ENCODE measurements at regions not wholly inside any gene's neighbourhood (a gene's known extent, or its start where the extent isn't known, plus 50 kb on each side); places are given as distances from the start of the nearest gene placed in this dataset.

DNA sequence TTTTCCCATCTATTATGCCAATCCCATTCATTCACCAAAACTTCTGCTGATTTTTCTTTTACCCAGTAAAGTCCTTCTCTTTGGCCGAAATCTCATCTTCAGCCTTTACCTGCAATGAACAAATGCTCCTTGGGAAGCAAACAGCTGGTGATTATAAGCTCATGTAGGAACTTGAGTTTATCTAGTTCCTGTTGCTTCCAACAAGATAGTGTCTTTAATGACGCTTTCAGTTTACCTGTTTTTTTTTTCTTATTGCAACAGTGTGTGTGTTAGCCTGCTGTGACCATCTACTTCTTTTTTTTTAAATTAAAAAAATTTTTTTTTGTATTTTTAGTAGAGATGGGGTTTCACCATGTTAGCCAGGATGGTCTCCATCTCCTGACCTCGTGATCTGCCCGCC, 156.0 kb downstream of the CD47 start:
- no peaks in the 10 kb centered on the region for H3K27me3 ChIP-seq (ENCODE audit: control insufficient read depth in 2 of 2, insufficient read depth in 1 of 2, low read length in 1 of 2)
- over 99% methylated on average over 4 of the region's 4 CpGs for WGBS
- H3K9me3 ChIP-seq (ENCODE audit: control insufficient read depth in 2 of 2, insufficient read depth in 1 of 2, low read length in 1 of 2): no peaks in the 10 kb centered on the region
- H3K4me3 ChIP-seq (ENCODE audit: low read length in 2 of 2): no peak overlapping the region
- H3K27ac ChIP-seq (ENCODE audit: low read depth in 1 of 2, low read length in 1 of 2): no peak overlapping the region
- H3K4me1 ChIP-seq (ENCODE audit: control insufficient read depth in 2 of 2, insufficient read depth in 2 of 2, low read length in 2 of 2): no peaks in the 10 kb centered on the region
- DNase-seq (ENCODE audit: low read depth in 6 of 9, low spot score in 9 of 9): no peak
- no peaks in the 10 kb centered on the region for H3K36me3 ChIP-seq (ENCODE audit: control insufficient read depth in 2 of 2, insufficient read depth in 2 of 2, low read length in 1 of 2)

DNA sequence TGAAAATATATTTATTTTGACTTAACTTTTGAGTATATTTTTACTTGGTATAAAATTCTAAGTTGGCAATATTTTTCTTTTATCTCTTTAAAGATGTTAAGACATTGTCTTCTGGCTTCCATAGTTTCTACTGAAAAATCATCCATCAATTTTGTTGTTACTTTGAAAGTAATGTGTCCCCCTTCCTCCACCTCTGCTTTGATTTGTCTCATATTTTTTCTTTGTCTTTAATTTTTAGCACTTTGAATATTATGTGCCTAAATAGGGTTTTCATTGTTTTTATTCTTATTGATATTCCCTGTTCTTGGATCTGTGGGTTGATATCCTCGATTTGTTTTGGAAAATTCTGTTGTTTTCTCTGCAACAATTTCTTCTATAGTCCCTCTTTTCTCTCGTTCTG, 157.4 kb downstream of the CD47 start:
- H3K27me3 ChIP-seq (ENCODE audit: control insufficient read depth in 2 of 2, insufficient read depth in 1 of 2, low read length in 1 of 2): peaks cover 2 to 3% of the 10 kb centered on the region in 2 donors
- H3K36me3 ChIP-seq (ENCODE audit: control insufficient read depth in 2 of 2, insufficient read depth in 2 of 2, low read length in 1 of 2): no peaks in the 10 kb centered on the region
- 95% methylated on average over 2 of the region's 2 CpGs for WGBS
- no peak overlapping the region for H3K27ac ChIP-seq (ENCODE audit: low read depth in 1 of 2, low read length in 1 of 2)
- no peak for DNase-seq (ENCODE audit: low read depth in 6 of 9, low spot score in 9 of 9)
- no peaks in the 10 kb centered on the region for H3K9me3 ChIP-seq (ENCODE audit: control insufficient read depth in 2 of 2, insufficient read depth in 1 of 2, low read length in 1 of 2)
- H3K4me1 ChIP-seq (ENCODE audit: control insufficient read depth in 2 of 2, insufficient read depth in 2 of 2, low read length in 2 of 2): no peaks in the 10 kb centered on the region
- H3K4me3 ChIP-seq (ENCODE audit: low read length in 2 of 2): no peak overlapping the region

DNA sequence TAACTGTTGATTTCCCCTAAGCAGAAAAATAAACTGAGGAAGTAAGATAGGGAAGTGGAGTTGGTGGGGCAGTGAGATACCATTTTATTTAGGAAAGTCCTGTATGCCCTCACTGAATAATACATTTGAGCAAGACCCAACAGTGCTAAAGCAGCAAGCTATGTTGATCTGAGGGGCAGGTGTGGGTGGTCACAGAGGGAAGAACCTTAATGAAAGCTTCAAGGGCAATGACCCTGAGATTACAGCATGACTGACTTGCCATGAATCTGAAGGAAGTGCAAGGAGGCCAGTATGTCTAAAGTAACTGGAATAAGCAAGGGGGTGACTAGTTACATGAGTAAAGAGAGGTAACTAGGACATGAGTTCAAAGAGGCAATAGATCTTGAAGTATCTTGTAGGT, 159.5 kb downstream of the CD47 start:
- Histone ChIP-seq H3K27ac (ENCODE audit: low read depth in 1 of 2, low read length in 1 of 2) (no peak overlapping the region), H3K4me3 (ENCODE audit: low read length in 2 of 2) (no peak overlapping the region), H3K9me3 (ENCODE audit: control insufficient read depth in 2 of 2, insufficient read depth in 1 of 2, low read length in 1 of 2) (no peaks in the 10 kb centered on the region), H3K4me1 (ENCODE audit: control insufficient read depth in 2 of 2, insufficient read depth in 2 of 2, low read length in 2 of 2) (peaks cover 7 to 13% of the 10 kb centered on the region in 2 donors), H3K27me3 (ENCODE audit: control insufficient read depth in 2 of 2, insufficient read depth in 1 of 2, low read length in 1 of 2) (peaks cover 5 to 13% of the 10 kb centered on the region in 2 donors), H3K36me3 (ENCODE audit: control insufficient read depth in 2 of 2, insufficient read depth in 2 of 2, low read length in 1 of 2) (no peaks in the 10 kb centered on the region)
- DNase-seq (ENCODE audit: low read depth in 6 of 9, low spot score in 9 of 9): no peak

DNA sequence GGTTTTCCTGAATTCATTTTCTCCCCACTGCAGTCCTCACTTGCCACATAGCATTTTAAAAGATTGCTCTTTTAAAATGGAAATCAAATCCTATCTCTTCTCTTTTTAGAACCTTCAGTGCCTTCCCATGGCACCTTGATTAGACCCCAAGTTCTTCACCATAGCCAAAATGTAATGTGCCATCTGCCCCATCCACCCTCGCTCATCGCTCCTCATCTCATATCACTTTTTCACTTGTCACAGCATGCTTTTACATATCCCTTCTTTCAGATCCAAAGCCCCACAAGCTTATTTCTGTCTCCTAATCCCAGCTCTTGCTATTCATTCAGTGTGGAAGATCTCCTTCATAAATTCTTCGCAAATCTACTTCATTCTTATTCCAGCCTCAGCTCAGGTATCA, 161.7 kb downstream of the CD47 start:
- Histone ChIP-seq H3K27me3 (ENCODE audit: control insufficient read depth in 2 of 2, insufficient read depth in 1 of 2, low read length in 1 of 2) (peaks cover 5 to 13% of the 10 kb centered on the region in 2 donors), H3K4me1 (ENCODE audit: control insufficient read depth in 2 of 2, insufficient read depth in 2 of 2, low read length in 2 of 2) (peaks cover 7 to 13% of the 10 kb centered on the region in 2 donors), H3K9me3 (ENCODE audit: control insufficient read depth in 2 of 2, insufficient read depth in 1 of 2, low read length in 1 of 2) (no peaks in the 10 kb centered on the region), H3K36me3 (ENCODE audit: control insufficient read depth in 2 of 2, insufficient read depth in 2 of 2, low read length in 1 of 2) (no peaks in the 10 kb centered on the region), H3K4me3 (ENCODE audit: low read length in 2 of 2) (no peak overlapping the region), H3K27ac (ENCODE audit: low read depth in 1 of 2, low read length in 1 of 2) (no peak overlapping the region)
- DNase-seq (ENCODE audit: low read depth in 6 of 9, low spot score in 9 of 9): no peak
- WGBS: 93% methylated on average over 3 of the region's 3 CpGs

DNA sequence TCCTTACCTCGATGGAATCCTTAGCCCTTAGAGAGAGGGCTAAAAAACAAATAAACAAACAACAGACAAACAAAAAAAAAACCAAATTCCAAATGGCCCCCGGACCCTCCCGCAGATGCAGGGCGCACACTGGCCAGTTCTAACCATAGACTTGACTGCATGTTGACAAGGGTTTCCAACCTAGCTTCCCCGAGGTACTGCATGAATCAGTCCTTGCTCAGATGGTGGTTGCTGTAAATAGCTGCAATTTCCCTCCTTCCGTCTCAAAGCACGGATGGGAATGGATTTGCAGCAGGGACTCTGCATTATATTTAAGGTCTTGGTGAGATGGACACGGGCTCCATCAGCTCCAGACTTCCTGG, 162.8 kb downstream of the CD47 start:
- peak in 3 of 9 donors; percentile 15 to 47 (median 17) for DNase-seq (ENCODE audit: low read depth in 6 of 9, low spot score in 9 of 9)
- WGBS: 14% methylated on average over 8 of the region's 8 CpGs
- Histone ChIP-seq H3K4me3 (ENCODE audit: low read length in 2 of 2) (peak overlapping the region; percentile 60 to 63), H3K27me3 (ENCODE audit: control insufficient read depth in 2 of 2, insufficient read depth in 1 of 2, low read length in 1 of 2) (peaks cover 5 to 13% of the 10 kb centered on the region in 2 donors), H3K27ac (ENCODE audit: low read depth in 1 of 2, low read length in 1 of 2) (no peak overlapping the region), H3K9me3 (ENCODE audit: control insufficient read depth in 2 of 2, insufficient read depth in 1 of 2, low read length in 1 of 2) (no peaks in the 10 kb centered on the region), H3K4me1 (ENCODE audit: control insufficient read depth in 2 of 2, insufficient read depth in 2 of 2, low read length in 2 of 2) (peaks cover 7 to 13% of the 10 kb centered on the region in 2 donors), H3K36me3 (ENCODE audit: control insufficient read depth in 2 of 2, insufficient read depth in 2 of 2, low read length in 1 of 2) (no peaks in the 10 kb centered on the region)

DNA sequence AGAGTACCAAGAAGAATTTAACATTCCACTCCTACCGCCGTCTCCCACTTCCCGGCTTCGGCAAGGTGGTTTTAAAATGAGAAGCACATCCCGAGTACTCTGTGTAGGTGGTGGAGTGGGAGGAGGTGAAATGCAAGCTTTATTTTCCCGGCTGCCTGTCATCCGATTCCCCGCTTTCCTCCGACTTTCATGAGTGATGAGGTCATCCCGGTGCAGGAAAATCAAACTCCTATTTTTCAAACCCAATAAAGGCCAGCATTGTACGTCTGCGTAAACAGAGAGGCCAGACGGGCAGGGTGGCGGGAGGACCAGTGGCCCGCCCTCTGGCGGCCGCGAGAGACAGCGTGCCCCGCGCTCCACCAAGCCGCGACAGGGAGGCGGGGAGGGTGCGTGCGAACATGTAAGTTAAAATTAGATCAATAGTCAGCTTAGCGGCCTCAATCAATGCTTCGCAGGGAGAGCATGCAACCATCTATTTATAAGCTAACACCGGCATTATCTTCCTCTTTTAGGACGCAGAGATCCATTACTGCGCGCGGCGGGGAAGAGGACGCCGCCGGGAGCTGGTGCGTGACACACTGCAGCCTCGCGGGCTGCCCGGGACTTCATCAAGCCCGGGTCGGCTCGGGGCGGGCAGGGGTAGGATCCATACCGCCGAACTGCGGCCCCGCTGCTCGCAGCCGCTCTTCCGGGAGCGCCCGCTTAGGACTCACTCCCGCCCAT, 163.3 kb downstream of the CD47 start:
- Histone ChIP-seq H3K36me3 (ENCODE audit: control insufficient read depth in 2 of 2, insufficient read depth in 2 of 2, low read length in 1 of 2) (no peaks in the 10 kb centered on the region), H3K9me3 (ENCODE audit: control insufficient read depth in 2 of 2, insufficient read depth in 1 of 2, low read length in 1 of 2) (no peaks in the 10 kb centered on the region), H3K27ac (ENCODE audit: low read depth in 1 of 2, low read length in 1 of 2) (no peak overlapping the region), H3K4me3 (ENCODE audit: low read length in 2 of 2) (peak overlapping the region; percentile 60 to 63), H3K27me3 (ENCODE audit: control insufficient read depth in 2 of 2, insufficient read depth in 1 of 2, low read length in 1 of 2) (peaks cover 5 to 13% of the 10 kb centered on the region in 2 donors), H3K4me1 (ENCODE audit: control insufficient read depth in 2 of 2, insufficient read depth in 2 of 2, low read length in 2 of 2) (peaks cover 7 to 13% of the 10 kb centered on the region in 2 donors)
- 5% methylated on average over 55 of the region's 55 CpGs for WGBS
- peak in 6 of 9 donors; percentile 23 to 74 (median 44) for DNase-seq (ENCODE audit: low read depth in 6 of 9, low spot score in 9 of 9)

DNA sequence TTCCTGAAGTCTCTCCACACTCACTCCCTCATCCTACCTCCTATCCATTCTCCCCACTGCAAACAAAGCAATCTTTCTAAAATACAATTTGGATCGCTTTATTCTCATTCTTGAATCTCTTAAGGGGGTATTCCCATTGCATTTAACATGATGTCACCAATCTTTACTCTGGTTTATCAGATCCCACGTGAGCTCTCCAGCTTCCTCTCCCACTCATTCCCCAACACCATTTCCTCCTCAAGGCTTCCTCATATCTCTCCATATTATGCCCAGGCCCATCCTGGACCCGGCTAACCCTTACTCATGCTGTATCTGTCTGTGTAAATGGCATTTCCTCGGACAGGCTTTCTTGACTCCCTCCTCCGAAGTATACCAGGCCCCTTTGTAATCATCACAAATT, 165.0 kb downstream of the CD47 start:
- Histone ChIP-seq H3K4me3 (ENCODE audit: low read length in 2 of 2) (no peak overlapping the region), H3K4me1 (ENCODE audit: control insufficient read depth in 2 of 2, insufficient read depth in 2 of 2, low read length in 2 of 2) (peaks cover 7 to 13% of the 10 kb centered on the region in 2 donors), H3K36me3 (ENCODE audit: control insufficient read depth in 2 of 2, insufficient read depth in 2 of 2, low read length in 1 of 2) (no peaks in the 10 kb centered on the region), H3K27ac (ENCODE audit: low read depth in 1 of 2, low read length in 1 of 2) (no peak overlapping the region), H3K27me3 (ENCODE audit: control insufficient read depth in 2 of 2, insufficient read depth in 1 of 2, low read length in 1 of 2) (peaks cover 5 to 13% of the 10 kb centered on the region in 2 donors), H3K9me3 (ENCODE audit: control insufficient read depth in 2 of 2, insufficient read depth in 1 of 2, low read length in 1 of 2) (no peaks in the 10 kb centered on the region)
- WGBS: 98% methylated on average over 5 of the region's 5 CpGs
- no peak for DNase-seq (ENCODE audit: low read depth in 6 of 9, low spot score in 9 of 9)

DNA sequence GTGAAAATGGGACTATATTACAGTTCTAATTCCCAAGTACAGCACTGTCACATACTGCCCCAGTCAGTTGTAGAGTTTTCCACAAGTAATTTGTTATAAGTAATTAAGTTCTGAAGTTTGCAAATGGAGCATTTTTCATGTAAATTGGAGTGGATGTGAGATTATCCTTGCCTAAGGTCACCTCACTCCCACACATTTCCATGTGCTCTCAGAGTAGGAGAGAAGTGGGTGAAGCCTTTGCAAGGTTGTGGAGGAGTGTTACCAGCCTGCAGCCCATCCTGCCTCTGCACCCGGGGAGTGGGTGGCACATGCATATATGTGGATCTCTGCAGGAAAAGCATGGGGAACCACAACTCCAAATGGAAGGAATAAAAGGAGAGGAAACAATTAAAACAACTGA, 169.8 kb downstream of the CD47 start:
- Histone ChIP-seq H3K27ac (ENCODE audit: low read depth in 1 of 2, low read length in 1 of 2) (no peak overlapping the region), H3K4me1 (ENCODE audit: control insufficient read depth in 2 of 2, insufficient read depth in 2 of 2, low read length in 2 of 2) (no peaks in the 10 kb centered on the region), H3K36me3 (ENCODE audit: control insufficient read depth in 2 of 2, insufficient read depth in 2 of 2, low read length in 1 of 2) (no peaks in the 10 kb centered on the region), H3K27me3 (ENCODE audit: control insufficient read depth in 2 of 2, insufficient read depth in 1 of 2, low read length in 1 of 2) (no peaks in the 10 kb centered on the region), H3K4me3 (ENCODE audit: low read length in 2 of 2) (no peak overlapping the region), H3K9me3 (ENCODE audit: control insufficient read depth in 2 of 2, insufficient read depth in 1 of 2, low read length in 1 of 2) (no peaks in the 10 kb centered on the region)
- 97% methylated on average over 1 of the region's 1 CpG for WGBS
- DNase-seq (ENCODE audit: low read depth in 6 of 9, low spot score in 9 of 9): no peak

DNA sequence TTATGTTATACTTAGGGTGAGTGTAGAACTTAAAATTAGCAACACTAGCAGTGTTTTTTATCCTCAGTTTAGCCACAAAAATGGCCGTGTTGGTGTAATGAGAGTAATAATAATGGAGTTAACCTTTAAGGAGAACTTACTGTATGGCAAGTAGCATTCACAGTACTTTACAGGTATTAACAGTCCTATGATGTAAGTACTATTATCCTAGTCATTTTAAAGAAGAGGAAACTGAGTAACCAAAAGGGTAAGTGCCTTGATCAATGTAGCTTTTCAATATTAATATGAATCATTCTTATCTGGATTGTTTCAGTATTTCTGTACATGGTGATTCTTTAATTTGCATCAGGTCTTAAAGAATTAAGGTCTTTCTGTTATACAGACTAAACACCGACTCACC, 170.3 kb downstream of the CD47 start:
- 97% methylated on average over 2 of the region's 2 CpGs for WGBS
- H3K4me1 ChIP-seq (ENCODE audit: control insufficient read depth in 2 of 2, insufficient read depth in 2 of 2, low read length in 2 of 2): no peaks in the 10 kb centered on the region
- H3K27me3 ChIP-seq (ENCODE audit: control insufficient read depth in 2 of 2, insufficient read depth in 1 of 2, low read length in 1 of 2): no peaks in the 10 kb centered on the region
- H3K9me3 ChIP-seq (ENCODE audit: control insufficient read depth in 2 of 2, insufficient read depth in 1 of 2, low read length in 1 of 2): no peaks in the 10 kb centered on the region
- no peak overlapping the region for H3K4me3 ChIP-seq (ENCODE audit: low read length in 2 of 2)
- H3K27ac ChIP-seq (ENCODE audit: low read depth in 1 of 2, low read length in 1 of 2): no peak overlapping the region
- no peak for DNase-seq (ENCODE audit: low read depth in 6 of 9, low spot score in 9 of 9)
- no peaks in the 10 kb centered on the region for H3K36me3 ChIP-seq (ENCODE audit: control insufficient read depth in 2 of 2, insufficient read depth in 2 of 2, low read length in 1 of 2)

All from thymus (tissue), 11 donors.